K562 (cell line): ENCODE measurements at regions not wholly inside any gene's neighbourhood (a gene's known extent, or its start where the extent isn't known, plus 50 kb on each side); places are given as distances from the start of the nearest gene placed in this dataset.

ENCODE experiments used
- ATAC-seq: fragments of 200-7000 bp; cut with Tn5 transposase; 3 replicates; pipeline ENCODE4 v1.9.1; 2020; ENCODE audit warnings: moderate library complexity
- BruUV-seq: library from RNA; stranded (reverse); fragments of 400-500 nt; replicated peaks from 2 replicates; lab custom pipeline; 2021; lab: Mats Ljungman, UMichigan
- CTCF ChIA-PET: fragments of 300-600 bp; formaldehyde crosslinking; extraction: SDS; loops from one replicate; lab custom pipeline; 2021; ENCODE audit warnings: low intra/inter-chr PET ratio; lab: Yijun Ruan, JAX
- POLR2A ChIA-PET: fragments of 300-600, 350-650 bp; sonication (Branson Sonifier 250); formaldehyde crosslinking; extraction: SDS; loops from one replicate; lab custom pipeline; 2021; ENCODE audit warnings: antibody characterized with exemption, inconsistent platforms; lab: Yijun Ruan, JAX
- DNase-seq, 4 experiments: peaks; one replicate each; pipeline versions ENCODE4 v3.0.0 to v3.0.0-alpha.2; 2011 to 2018; ENCODE audit warnings: low spot score in 3 of 4, mixed read lengths in 3 of 4; ENCODE audit errors: extremely low read depth in 1 of 4
- FAIRE-seq: peaks from 2 replicates; lab custom pipeline; 2011; peaks lifted over from hg19 to GRCh38; lab: Jason Lieb, UNC
- H2AFZ ChIP-seq: 2 replicates; pipeline ENCODE4 v1.6.0; 2011; ENCODE audit warnings: low read depth, low read length, control low read depth, inconsistent platforms
- H3K27ac ChIP-seq: fragments of 200-600 bp; 3 replicates; pipeline ENCODE4 v1.8.0; 2011; ENCODE audit warnings: low read depth, mild to moderate bottlenecking, control low read depth, inconsistent platforms, low read length, moderate library complexity, mixed read lengths; ENCODE audit errors: extremely low read depth
- H3K27me3 ChIP-seq, 2 experiments: fragments of 300-600 bp in 1 of 2; 2 replicates in 1 of 2; 3 replicates in 1 of 2; pipeline versions ENCODE4 v1.6.0 to v1.8.0; 2011; ENCODE audit warnings: inconsistent platforms in 2 of 2, low read length in 2 of 2, mild to moderate bottlenecking in 1 of 2, mixed read lengths in 1 of 2, moderate library complexity in 1 of 2; ENCODE audit not compliant: control insufficient read depth in 2 of 2, insufficient read depth in 2 of 2
- H3K36me3 ChIP-seq: fragments of 300-600 bp; 3 replicates; pipeline ENCODE4 v1.8.0; 2011; ENCODE audit warnings: mild to moderate bottlenecking, low read length, inconsistent platforms; ENCODE audit not compliant: control insufficient read depth, insufficient read depth
- H3K4me1 ChIP-seq, 2 experiments: fragments of 200-600 bp in 1 of 2; replicated peaks in 1 of 2; 2 replicates in 1 of 2; 3 replicates in 1 of 2; pipeline versions ENCODE4 v1.5.1 to v1.8.0; 2011; ENCODE audit warnings: inconsistent platforms in 2 of 2, low read length in 2 of 2, mild to moderate bottlenecking in 1 of 2, mixed read lengths in 1 of 2, moderate library complexity in 1 of 2; ENCODE audit not compliant: control insufficient read depth in 2 of 2, insufficient read depth in 2 of 2
- H3K4me2 ChIP-seq: 2 replicates; pipeline ENCODE4 v1.6.1; 2011; ENCODE audit warnings: low read length, control low read depth, inconsistent platforms, mixed read lengths; ENCODE audit not compliant: insufficient read depth
- H3K4me3 ChIP-seq: fragments of 200-600 bp; sonication (generic), shearing (Covaris generic); 2 replicates; pipeline ENCODE4 v1.5.1; 2016; ENCODE audit warnings: control low read depth, inconsistent platforms
- H3K79me2 ChIP-seq: fragments of 200-600 bp; 3 replicates; pipeline ENCODE4 v1.8.0; 2011; ENCODE audit warnings: low read length, inconsistent platforms; ENCODE audit not compliant: control insufficient read depth, insufficient read depth
- H3K9ac ChIP-seq, 2 experiments: 2 replicates each; pipeline versions ENCODE4 v1.6.0 to v1.6.1; 2011; ENCODE audit warnings: low read depth in 2 of 2, low read length in 2 of 2, control low read depth in 1 of 2, inconsistent platforms in 1 of 2, mild to moderate bottlenecking in 1 of 2, mixed read lengths in 1 of 2; ENCODE audit not compliant: insufficient read depth in 1 of 2
- H3K9me1 ChIP-seq: one replicate; pipeline ENCODE4 v1.6.0; 2011; ENCODE audit warnings: inconsistent platforms, mild to moderate bottlenecking, low read length, moderate library complexity; ENCODE audit not compliant: control insufficient read depth, insufficient read depth
- H3K9me3 ChIP-seq: replicated peaks from 2 replicates; pipeline ENCODE4 v1.5.1; 2011; ENCODE audit warnings: low read depth, low read length, inconsistent platforms; ENCODE audit not compliant: control insufficient read depth, insufficient read depth
- H4K20me1 ChIP-seq: replicated peaks from 2 replicates; pipeline ENCODE4 v1.6.1; 2011; ENCODE audit warnings: low read length, inconsistent platforms, mixed read lengths; ENCODE audit not compliant: control insufficient read depth, insufficient read depth
- BRD4 ChIP-seq: fragments of 200-600 bp; sonication (generic); IDR thresholded peaks from 2 replicates; pipeline ENCODE4 v1.6.1; 2017; ENCODE audit warnings: inconsistent platforms
- CTBP1 ChIP-seq: fragments of 450-650 bp; IDR thresholded peaks from 2 replicates; pipeline ENCODE4 v1.6.1; 2016; ENCODE audit warnings: borderline replicate concordance
- DDX20 ChIP-seq: fragments of 450-650 bp; IDR thresholded peaks from 2 replicates; pipeline ENCODE4 v1.6.1; 2016; ENCODE audit warnings: missing genetic modification characterization, low read depth, mild to moderate bottlenecking, missing compliant biosample characterization, moderate library complexity
- HMG20A ChIP-seq: fragments of 450-650 bp; formaldehyde crosslinking; conservative IDR thresholded peaks from 2 replicates; pipeline ENCODE4 v1.4.0; 2020; ENCODE audit warnings: mild to moderate bottlenecking, mixed read lengths
- ILK ChIP-seq: fragments of 450-650 bp; IDR thresholded peaks from 2 replicates; pipeline ENCODE4 v1.6.1; 2016; ENCODE audit warnings: missing genetic modification characterization, low read depth, mild to moderate bottlenecking, missing compliant biosample characterization, moderate library complexity, borderline replicate concordance
- JUND ChIP-seq, 2 experiments: IDR thresholded peaks; 2 replicates in 1 of 2; 3 replicates in 1 of 2; pipeline ENCODE4 v1.6.1; 2011; ENCODE audit warnings: borderline replicate concordance in 2 of 2, low read depth in 2 of 2, low read length in 2 of 2, improper control_type of control experiment in 1 of 2, missing biosample characterization in 1 of 2, missing genetic modification characterization in 1 of 2, missing genetic modification reagents in 1 of 2
- KLF10 ChIP-seq: fragments of 250-450 bp; sonication (Bioruptor Pico); IDR thresholded peaks from 2 replicates; pipeline ENCODE4 v1.6.1; 2021; ENCODE audit warnings: matching md5 sums
- MYBL2 ChIP-seq, 2 experiments: fragments of 450-650 bp in 1 of 2; sonication (generic) in 1 of 2; formaldehyde crosslinking in 1 of 2; IDR thresholded peaks; 2 replicates each; pipeline versions ENCODE4 v1.6.1 to v1.8.1; 2017 to 2022; ENCODE audit warnings: borderline replicate concordance in 1 of 2, inconsistent platforms in 1 of 2, low read depth in 1 of 2, mild to moderate bottlenecking in 1 of 2, missing genetic modification reagents in 1 of 2, moderate library complexity in 1 of 2
- NCOA6 ChIP-seq: fragments of 450-650 bp; IDR thresholded peaks from 2 replicates; pipeline ENCODE4 v1.6.1; 2017; ENCODE audit warnings: mild to moderate bottlenecking
- NFXL1 ChIP-seq: fragments of 450-650 bp; formaldehyde crosslinking; IDR thresholded peaks from 2 replicates; pipeline ENCODE4 v1.4.0; 2021; ENCODE audit warnings: mild to moderate bottlenecking
- ZBED1 ChIP-seq: IDR thresholded peaks from 2 replicates; pipeline ENCODE4 v1.6.1; 2014
- ZNF57 ChIP-seq: fragments of 450-650 bp; formaldehyde crosslinking; IDR thresholded peaks from 2 replicates; pipeline ENCODE4 v1.4.0; 2020; ENCODE audit warnings: mild to moderate bottlenecking, moderate library complexity
- ZNF589 ChIP-seq: fragments of 200-800 bp; sonication (Bioruptor generic); IDR thresholded peaks from 2 replicates; pipeline ENCODE4 v1.6.1; 2016; ENCODE audit warnings: low read depth, missing genetic modification characterization, missing compliant biosample characterization
- ZNF699 ChIP-seq: fragments of 250-450 bp; sonication (Bioruptor Pico); IDR thresholded peaks from 2 replicates; pipeline ENCODE4 v1.8.0; 2021; ENCODE audit warnings: mild to moderate bottlenecking, moderate library complexity; ENCODE audit not compliant: insufficient replicate concordance
- in situ Hi-C: fragments of 300-500 bp; cut with MboI; formaldehyde crosslinking; loops from 4 replicates; pipeline ENCODE4 v1.15.0; 2018; ENCODE audit warnings: inconsistent platforms, mixed read lengths
- intact Hi-C: fragments of 100-400 bp; cut with micrococcal nuclease; formaldehyde crosslinking; loops from 2 replicates; pipeline ENCODE4 v1.14.2; 2022
- TF ChIP-seq, protein P1 (sequence below), 2 experiments: IDR thresholded peaks in 1 of 2; conservative IDR thresholded peaks in 1 of 2; 2 replicates each; pipeline ENCODE4 v1.6.1; 2016; ENCODE audit warnings: low read depth in 2 of 2, mild to moderate bottlenecking in 1 of 2, missing compliant biosample characterization in 1 of 2, missing genetic modification characterization in 1 of 2, moderate library complexity in 1 of 2
- TF ChIP-seq, protein P2 (sequence below), 3 experiments: fragments of 200-800 bp in 1 of 3; sonication (Bioruptor generic) in 1 of 3; sonication (generic) in 1 of 3; formaldehyde crosslinking in 1 of 3; IDR thresholded peaks; 2 replicates each; pipeline versions ENCODE4 v1.6.1 to v1.8.0; 2016 to 2022; ENCODE audit warnings: mild to moderate bottlenecking in 2 of 3, missing compliant biosample characterization in 2 of 3, missing genetic modification characterization in 2 of 3, missing genetic modification reagents in 1 of 3

DNA sequence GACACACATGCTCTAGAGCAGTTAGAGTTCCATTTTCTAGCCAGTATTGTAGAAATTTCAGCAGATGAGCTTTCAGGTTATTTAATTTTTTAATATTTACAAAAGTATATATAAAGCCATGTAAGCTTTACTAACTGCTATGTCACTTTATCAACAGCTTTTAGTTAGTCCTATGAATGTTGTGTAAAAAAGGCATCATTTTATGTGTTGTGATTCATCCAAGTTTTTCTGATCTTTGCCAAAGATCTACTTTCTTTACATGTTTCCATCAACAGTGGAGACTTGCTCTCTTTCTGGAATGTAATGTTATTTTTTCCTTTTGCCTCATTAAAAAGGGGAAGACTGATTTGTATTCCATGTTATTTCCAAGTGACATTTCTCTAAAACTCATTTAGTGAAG lies 125.2 kb upstream of the TFPI start:
- H3K4me2 ChIP-seq, result no peak overlapping the region
- intact Hi-C loops (no loop called here), in situ Hi-C loops (no loop called here)
- H3K79me2 ChIP-seq, result no peaks in the 10 kb centered on the region
- ChIA-PET CTCF (no interaction called here), POLR2A (interaction anchor here (1.0 kb wide), 1 partner anchor 13 kb away, joined by 3 read pairs; no protein-coding TSS in a partner anchor)
- H3K9ac ChIP-seq, result no peak overlapping the region
- BruUV-seq, result no TSS peak
- FAIRE-seq (no peak), DNase-seq (no peak), ATAC-seq (no peak)
- no peak overlapping the region for H3K27ac ChIP-seq
- H2AFZ ChIP-seq, result no peak overlapping the region
- no peaks in the 10 kb centered on the region for H3K36me3 ChIP-seq
- no peaks in the 10 kb centered on the region for H3K9me3 ChIP-seq
- TF ChIP-seq, protein P1, sequence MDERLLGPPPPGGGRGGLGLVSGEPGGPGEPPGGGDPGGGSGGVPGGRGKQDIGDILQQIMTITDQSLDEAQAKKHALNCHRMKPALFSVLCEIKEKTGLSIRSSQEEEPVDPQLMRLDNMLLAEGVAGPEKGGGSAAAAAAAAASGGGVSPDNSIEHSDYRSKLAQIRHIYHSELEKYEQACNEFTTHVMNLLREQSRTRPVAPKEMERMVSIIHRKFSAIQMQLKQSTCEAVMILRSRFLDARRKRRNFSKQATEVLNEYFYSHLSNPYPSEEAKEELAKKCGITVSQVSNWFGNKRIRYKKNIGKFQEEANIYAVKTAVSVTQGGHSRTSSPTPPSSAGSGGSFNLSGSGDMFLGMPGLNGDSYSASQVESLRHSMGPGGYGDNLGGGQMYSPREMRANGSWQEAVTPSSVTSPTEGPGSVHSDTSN (CRISPR knock-in tag; IDR thresholded peaks at IDR 0.05; ENCODE audit: low read depth), result no peak
- TF ChIP-seq, protein P1 (tag; conservative IDR thresholded peaks at IDR 0.05; ENCODE audit: low read depth), result no peak
- no peak for TF ChIP-seq ZNF589 (CRISPR knock-in tag)
- no peak for TF ChIP-seq ZNF57
- no peak for TF ChIP-seq ZNF699 (CRISPR knock-in tag)
- TF ChIP-seq NCOA6, result no peak
- TF ChIP-seq, protein P2, sequence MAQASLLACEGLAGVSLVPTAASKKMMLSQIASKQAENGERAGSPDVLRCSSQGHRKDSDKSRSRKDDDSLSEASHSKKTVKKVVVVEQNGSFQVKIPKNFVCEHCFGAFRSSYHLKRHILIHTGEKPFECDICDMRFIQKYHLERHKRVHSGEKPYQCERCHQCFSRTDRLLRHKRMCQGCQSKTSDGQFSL (CRISPR knock-in tag; IDR thresholded peaks at IDR 0.05), result no peak
- TF ChIP-seq, protein P2 (tag; IDR thresholded peaks at IDR 0.05), result no peak
- no peak for TF ChIP-seq CTBP1
- no peak for TF ChIP-seq ILK (tag)
- TF ChIP-seq NFXL1, result no peak
- no peak for TF ChIP-seq HMG20A
- TF ChIP-seq KLF10 (CRISPR knock-in tag), result no peak
- TF ChIP-seq ZBED1, result no peak
- TF ChIP-seq MYBL2 (IDR thresholded peaks at IDR 0.05; ENCODE audit: low read depth), result no peak
- no peak for TF ChIP-seq MYBL2 (CRISPR knock-in tag; IDR thresholded peaks at IDR 0.05; ENCODE audit: borderline replicate concordance)
- no peak for TF ChIP-seq BRD4
- no peak for TF ChIP-seq DDX20
- no peak for TF ChIP-seq JUND (IDR thresholded peaks at IDR 0.05; ENCODE audit: borderline replicate concordance, low read depth, low read length)
- TF ChIP-seq JUND (tag; IDR thresholded peaks at IDR 0.05; ENCODE audit: borderline replicate concordance, low read depth, low read length), result no peak
- no peak overlapping the region for H3K4me3 ChIP-seq
- H3K27me3 ChIP-seq, result no peaks in the 10 kb centered on the region
- no peaks in the 10 kb centered on the region for H3K4me1 ChIP-seq
- no peaks in the 10 kb centered on the region for H3K9me1 ChIP-seq
- no peaks in the 10 kb centered on the region for H4K20me1 ChIP-seq
